HFFc6 (cell line): ENCODE measurements at regions not wholly inside any gene's neighbourhood (a gene's known extent, or its start where the extent isn't known, plus 50 kb on each side); places are given as distances from the start of the nearest gene placed in this dataset.

ENCODE experiments used
- DNase-seq: peaks from one replicate; pipeline ENCODE4 v3.0.0-alpha.2; 2018
- H3K27ac Mint-ChIP-seq: 2 replicates; pipeline ENCODE4 v1.8.0; 2020; ENCODE audit warnings: mild to moderate bottlenecking, mixed read lengths
- H3K27me3 Mint-ChIP-seq: 2 replicates; pipeline ENCODE4 v1.8.0; 2021; ENCODE audit warnings: mild to moderate bottlenecking, moderate library complexity, mixed read lengths; ENCODE audit not compliant: insufficient read depth
- H3K36me3 Mint-ChIP-seq: 2 replicates; pipeline ENCODE4 v1.8.0; 2021; ENCODE audit warnings: low read depth, mixed read lengths
- H3K4me1 Mint-ChIP-seq: 2 replicates; pipeline ENCODE4 v1.8.0; 2020; ENCODE audit warnings: low read depth, mixed read lengths
- H3K4me3 Mint-ChIP-seq: 2 replicates; pipeline ENCODE4 v1.8.0; 2020; ENCODE audit warnings: mild to moderate bottlenecking, moderate library complexity, mixed read lengths
- H3K9me3 Mint-ChIP-seq: 2 replicates; pipeline ENCODE4 v1.8.0; 2020; ENCODE audit warnings: mild to moderate bottlenecking, mixed read lengths
- TF ChIP-seq, protein P1 (sequence below): fragments of 200-600 bp; sonication (generic); IDR thresholded peaks from 2 replicates; pipeline ENCODE4 v1.5.0; 2021; ENCODE audit warnings: antibody characterized with exemption, mild to moderate bottlenecking

- DNase-seq, result peak; percentile 88
- Mint-ChIP-seq H3K27ac (peak overlapping the region; percentile 89), H3K4me3 (peak overlapping the region; percentile 75), H3K36me3 (peaks cover 9% of the 10 kb centered on the region), H3K27me3 (no peaks in the 10 kb centered on the region), H3K4me1 (peaks cover 38% of the 10 kb centered on the region), H3K9me3 (peaks cover 9% of the 10 kb centered on the region)
- TF ChIP-seq, protein P1, sequence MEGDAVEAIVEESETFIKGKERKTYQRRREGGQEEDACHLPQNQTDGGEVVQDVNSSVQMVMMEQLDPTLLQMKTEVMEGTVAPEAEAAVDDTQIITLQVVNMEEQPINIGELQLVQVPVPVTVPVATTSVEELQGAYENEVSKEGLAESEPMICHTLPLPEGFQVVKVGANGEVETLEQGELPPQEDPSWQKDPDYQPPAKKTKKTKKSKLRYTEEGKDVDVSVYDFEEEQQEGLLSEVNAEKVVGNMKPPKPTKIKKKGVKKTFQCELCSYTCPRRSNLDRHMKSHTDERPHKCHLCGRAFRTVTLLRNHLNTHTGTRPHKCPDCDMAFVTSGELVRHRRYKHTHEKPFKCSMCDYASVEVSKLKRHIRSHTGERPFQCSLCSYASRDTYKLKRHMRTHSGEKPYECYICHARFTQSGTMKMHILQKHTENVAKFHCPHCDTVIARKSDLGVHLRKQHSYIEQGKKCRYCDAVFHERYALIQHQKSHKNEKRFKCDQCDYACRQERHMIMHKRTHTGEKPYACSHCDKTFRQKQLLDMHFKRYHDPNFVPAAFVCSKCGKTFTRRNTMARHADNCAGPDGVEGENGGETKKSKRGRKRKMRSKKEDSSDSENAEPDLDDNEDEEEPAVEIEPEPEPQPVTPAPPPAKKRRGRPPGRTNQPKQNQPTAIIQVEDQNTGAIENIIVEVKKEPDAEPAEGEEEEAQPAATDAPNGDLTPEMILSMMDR, result no peak
These were observed 84.9 kb upstream of the PMAIP1 start for GRCh38 chr18:59814891-59815290.

GRCh38 chr18:59813942-59814341 is 85.9 kb upstream of the PMAIP1 start:
- Mint-ChIP-seq H3K27ac (peak overlapping the region; percentile 89), H3K36me3 (peaks cover 9% of the 10 kb centered on the region), H3K4me1 (peaks cover 40% of the 10 kb centered on the region), H3K9me3 (peaks cover 9% of the 10 kb centered on the region), H3K27me3 (no peaks in the 10 kb centered on the region), H3K4me3 (peak overlapping the region; percentile 34)
- DNase-seq, result no peak
- TF ChIP-seq, protein P1, result no peak

GRCh38 chr18:59810735-59811520 is 88.9 kb upstream of the PMAIP1 start:
- Mint-ChIP-seq H3K4me3 (no peak overlapping the region), H3K27ac (no peak overlapping the region), H3K9me3 (no peaks in the 10 kb centered on the region), H3K4me1 (peaks cover 59% of the 10 kb centered on the region), H3K27me3 (no peaks in the 10 kb centered on the region), H3K36me3 (no peaks in the 10 kb centered on the region)
- no peak for DNase-seq
- TF ChIP-seq, protein P1, result no peak

DNA sequence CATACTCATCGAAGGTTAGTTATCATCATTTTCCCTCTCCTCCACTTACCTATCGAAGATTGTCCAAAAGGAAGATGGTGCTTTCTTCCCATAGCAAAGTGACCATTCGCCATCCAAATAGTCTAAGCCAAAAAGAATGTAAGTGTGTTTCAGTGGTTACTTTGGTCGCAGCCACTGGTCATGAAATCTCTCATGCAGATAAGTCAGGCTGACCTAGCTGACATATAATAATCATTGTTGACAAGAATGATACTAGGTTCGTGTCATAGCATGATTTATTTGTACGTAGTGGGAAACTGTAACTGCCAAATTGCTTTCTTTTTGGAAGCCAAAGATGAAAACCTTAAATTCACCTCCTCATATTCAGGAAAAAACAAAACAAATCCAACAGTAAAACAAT is 89.6 kb upstream of the PMAIP1 start:
- no peak for DNase-seq
- Mint-ChIP-seq H3K4me3 (no peak overlapping the region), H3K27ac (no peak overlapping the region), H3K9me3 (no peaks in the 10 kb centered on the region), H3K27me3 (no peaks in the 10 kb centered on the region), H3K36me3 (no peaks in the 10 kb centered on the region), H3K4me1 (peaks cover 55% of the 10 kb centered on the region)
- TF ChIP-seq, protein P1, result no peak

DNA sequence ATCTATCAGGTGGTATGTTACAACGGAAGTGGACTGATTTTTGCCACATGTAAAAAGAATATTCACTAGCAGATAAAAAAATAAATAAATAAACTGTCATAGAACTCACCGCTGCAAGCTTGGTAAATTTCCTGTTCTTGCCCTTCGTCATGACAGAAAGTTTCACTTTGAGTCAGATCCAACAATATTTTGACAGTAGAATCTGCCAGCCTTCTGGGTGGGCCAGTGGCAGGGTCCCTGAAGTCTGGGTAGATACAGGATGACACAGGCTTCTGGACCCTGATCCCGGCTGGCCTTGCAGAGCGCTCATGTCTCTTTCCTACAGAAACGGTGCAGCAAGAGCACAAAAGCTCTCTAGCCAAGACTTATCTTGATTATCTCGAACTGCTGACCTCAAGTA is 97.8 kb upstream of the PMAIP1 start:
- Mint-ChIP-seq H3K27me3 (no peaks in the 10 kb centered on the region), H3K27ac (no peak overlapping the region), H3K36me3 (no peaks in the 10 kb centered on the region), H3K4me3 (no peak overlapping the region), H3K9me3 (no peaks in the 10 kb centered on the region), H3K4me1 (peaks cover 18% of the 10 kb centered on the region)
- TF ChIP-seq, protein P1, result no peak
- no peak for DNase-seq
